MCF 10A (cell line): ENCODE measurements at regions not wholly inside any gene's neighbourhood (a gene's known extent, or its start where the extent isn't known, plus 50 kb on each side); places are given as distances from the start of the nearest gene placed in this dataset.

Experiments
- BruUV-seq: library from RNA; stranded (reverse); fragments of 400-500 nt; replicated peaks from 2 replicates; lab custom pipeline; 2021; lab: Mats Ljungman, UMichigan
- CTCF ChIA-PET: fragments of 300-600 bp; sonication (Branson Sonifier 250); formaldehyde crosslinking; extraction: SDS; loops from one replicate; lab custom pipeline; 2021; ENCODE audit warnings: antibody characterized with exemption, inconsistent platforms; lab: Yijun Ruan, JAX
- POLR2A ChIA-PET: fragments of 300-600, 350-650 bp; sonication (Branson Sonifier 250); formaldehyde crosslinking; extraction: SDS; loops from one replicate; lab custom pipeline; 2020; ENCODE audit warnings: antibody characterized with exemption, inconsistent platforms; lab: Yijun Ruan, JAX
- DNase-seq: peaks from one replicate; pipeline ENCODE4 v3.0.0-alpha.2; 2018; ENCODE audit not compliant: unreplicated experiment
- H3K27ac Mint-ChIP-seq: one replicate; pipeline ENCODE4 v1.8.0; 2022; ENCODE audit warnings: mild to moderate bottlenecking, low read depth, mixed read lengths; ENCODE audit not compliant: unreplicated experiment
- H3K27me3 Mint-ChIP-seq: one replicate; pipeline ENCODE4 v1.8.0; 2022; ENCODE audit warnings: mixed read lengths; ENCODE audit not compliant: insufficient read depth, unreplicated experiment
- H3K36me3 Mint-ChIP-seq: one replicate; pipeline ENCODE4 v1.8.0; 2022; ENCODE audit warnings: mild to moderate bottlenecking, moderate library complexity, mixed read lengths; ENCODE audit not compliant: insufficient read depth, unreplicated experiment
- H3K4me1 Mint-ChIP-seq: one replicate; pipeline ENCODE4 v1.8.0; 2022; ENCODE audit warnings: mixed read lengths; ENCODE audit not compliant: insufficient read depth, unreplicated experiment
- H3K4me3 Mint-ChIP-seq: one replicate; pipeline ENCODE4 v1.8.0; 2022; ENCODE audit warnings: mild to moderate bottlenecking, moderate library complexity, mixed read lengths; ENCODE audit not compliant: unreplicated experiment
- H3K9me3 Mint-ChIP-seq: one replicate; pipeline ENCODE4 v1.8.0; 2022; ENCODE audit warnings: mixed read lengths; ENCODE audit not compliant: unreplicated experiment
- CTCF ChIP-seq: fragments of 200-600 bp; IDR thresholded peaks from one replicate; pipeline ENCODE4 v1.8.0; 2022; ENCODE audit warnings: antibody characterized with exemption, mild to moderate bottlenecking; ENCODE audit not compliant: unreplicated experiment
- intact Hi-C: fragments of 100-400 bp; cut with micrococcal nuclease; formaldehyde crosslinking; loops from 2 replicates; pipeline ENCODE4 v1.14.1; 2022

DNA sequence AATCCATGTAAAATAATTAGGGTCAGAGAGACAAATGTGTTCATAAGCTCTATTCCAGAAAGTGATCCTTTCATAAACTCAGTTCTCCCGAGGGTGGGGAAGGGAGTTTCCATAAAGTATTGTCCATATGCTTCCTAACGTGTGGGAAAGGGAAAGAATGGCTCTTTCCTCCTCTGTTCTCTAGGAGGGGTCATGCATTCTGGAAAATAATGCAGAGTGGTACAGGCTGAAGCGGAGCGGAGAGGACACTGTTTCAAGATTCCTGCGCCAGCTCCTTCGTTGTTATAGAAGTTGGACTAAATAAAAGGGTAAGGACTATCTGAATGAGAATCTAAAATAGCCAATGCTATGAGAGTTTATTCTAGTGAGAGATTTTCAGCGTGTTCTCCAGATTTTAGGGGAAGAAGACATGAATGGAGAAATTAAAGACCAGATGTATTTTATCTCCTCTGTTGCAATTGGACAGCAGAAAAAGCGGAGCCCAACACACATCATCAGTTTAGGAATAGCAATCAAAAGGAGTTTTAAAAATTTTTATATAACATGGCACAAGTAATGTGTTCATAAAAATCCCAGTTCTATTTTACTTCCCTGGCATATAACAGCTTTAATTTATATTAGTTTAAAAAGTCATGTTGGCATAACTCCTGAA, 166.9 kb upstream of the MPDZ start:
- no peak for DNase-seq
- Mint-ChIP-seq H3K4me1 (peaks cover 20% of the 10 kb centered on the region), H3K27ac (no peak overlapping the region), H3K4me3 (no peak overlapping the region), H3K36me3 (no peaks in the 10 kb centered on the region), H3K9me3 (no peaks in the 10 kb centered on the region), H3K27me3 (no peaks in the 10 kb centered on the region)
- no TSS peak for BruUV-seq
- no peak for TF ChIP-seq CTCF
- POLR2A ChIA-PET = interaction anchor here (0.9 to 1.2 kb wide), 3 partner anchors 25 to 694 kb away, joined by 3 to 4 read pairs (median 3); no protein-coding TSS in a partner anchor
- intact Hi-C loops = loop anchor here (5.0 to 10.0 kb wide), 2 partner anchors 648 to 876 kb away; no protein-coding TSS in a partner anchor
- CTCF ChIA-PET = interaction anchor here (0.6 to 6.0 kb wide), 12 partner anchors 9 to 1320 kb away, joined by 3 to 50 read pairs (median 3); no protein-coding TSS in a partner anchor

DNA sequence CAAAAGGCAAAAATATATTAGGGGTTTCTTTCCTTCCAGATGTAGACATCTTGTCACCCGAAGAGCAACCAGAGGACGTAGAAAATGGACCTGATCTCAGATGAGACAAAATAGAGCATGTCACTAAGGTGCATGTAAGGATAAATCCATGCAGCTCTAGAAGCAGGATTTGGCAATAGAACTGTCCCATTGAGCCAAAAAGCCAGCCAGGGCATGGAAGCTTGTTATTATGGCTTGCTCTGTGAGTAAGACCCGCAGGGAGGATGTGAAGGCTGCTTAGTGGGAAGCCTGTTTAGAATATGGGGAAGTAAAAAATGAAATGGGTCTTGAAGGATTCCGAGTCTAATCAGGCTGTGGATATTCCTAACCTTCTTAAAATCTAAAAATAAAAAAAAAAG, 165.6 kb upstream of the MPDZ start:
- POLR2A ChIA-PET = interaction anchor here (0.7 to 1.2 kb wide), 3 partner anchors 13 to 702 kb away, joined by 3 to 4 read pairs (median 4); no protein-coding TSS in a partner anchor
- Mint-ChIP-seq H3K4me3 (no peak overlapping the region), H3K9me3 (no peaks in the 10 kb centered on the region), H3K27ac (peak overlapping the region; percentile 63), H3K4me1 (peaks cover 20% of the 10 kb centered on the region), H3K27me3 (no peaks in the 10 kb centered on the region), H3K36me3 (no peaks in the 10 kb centered on the region)
- TF ChIP-seq CTCF = no peak
- intact Hi-C loops = loop anchor here (5.0 to 10.0 kb wide), 2 partner anchors 650 to 877 kb away; no protein-coding TSS in a partner anchor
- BruUV-seq = no TSS peak
- DNase-seq = no peak
- CTCF ChIA-PET = interaction anchor here (0.6 to 6.0 kb wide), 8 partner anchors 9 to 909 kb away, joined by 3 to 50 read pairs (median 4); no protein-coding TSS in a partner anchor

GRCh38 chr9:13444245-13445102, 165.0 kb upstream of the MPDZ start:
- Mint-ChIP-seq H3K27ac (peak overlapping the region; percentile 63), H3K4me1 (peaks cover 20% of the 10 kb centered on the region), H3K27me3 (no peaks in the 10 kb centered on the region), H3K9me3 (no peaks in the 10 kb centered on the region), H3K36me3 (no peaks in the 10 kb centered on the region), H3K4me3 (no peak overlapping the region)
- no TSS peak for BruUV-seq
- POLR2A ChIA-PET = interaction anchor here (1.1 kb wide), 1 partner anchor 14 kb away, joined by 4 read pairs; no protein-coding TSS in a partner anchor
- CTCF ChIA-PET = interaction anchor here (0.8 to 6.0 kb wide), 4 partner anchors 8 to 910 kb away, joined by 3 to 50 read pairs (median 4); no protein-coding TSS in a partner anchor
- no peak for DNase-seq
- intact Hi-C loops = loop anchor here (5.0 to 10.0 kb wide), 2 partner anchors 650 to 878 kb away; no protein-coding TSS in a partner anchor
- TF ChIP-seq CTCF = no peak
